Panc1 (cell line): ENCODE measurements at regions not wholly inside any gene's neighbourhood (a gene's known extent, or its start where the extent isn't known, plus 50 kb on each side); places are given as distances from the start of the nearest gene placed in this dataset.

ENCODE experiments used
- ATAC-seq: fragments of 200-7000 bp; cut with Tn5 transposase; 2 replicates; pipeline ENCODE4 v1.9.1; 2020; ENCODE audit warnings: mild to moderate bottlenecking, moderate library complexity
- BruUV-seq: library from RNA; stranded (reverse); fragments of 400-500 nt; replicated peaks from 2 replicates; lab custom pipeline; 2021; lab: Mats Ljungman, UMichigan
- CTCF ChIA-PET: fragments of 300-600 bp; sonication (Branson Sonifier 250); formaldehyde crosslinking; loops from one replicate; lab custom pipeline; 2022; ENCODE audit warnings: antibody characterized with exemption; lab: Charles Lee
- POLR2A ChIA-PET: fragments of 300-600 bp; sonication (Branson Sonifier 250); formaldehyde crosslinking; loops from one replicate; lab custom pipeline; 2022; ENCODE audit warnings: antibody characterized with exemption; lab: Charles Lee
- DNase-seq: peaks from one replicate; pipeline ENCODE4 v3.0.0-alpha.2; 2010; ENCODE audit warnings: low read depth, low spot score
- H3K27ac ChIP-seq: 2 replicates; pipeline ENCODE4 v1.5.1; 2011; ENCODE audit warnings: mild to moderate bottlenecking, low read length, inconsistent platforms
- H3K27me3 ChIP-seq: fragments of 200-500 bp; sonication (Bioruptor generic); 2 replicates; pipeline ENCODE4 v1.6.0; 2014; ENCODE audit warnings: low read length, inconsistent platforms; ENCODE audit not compliant: control insufficient read depth, insufficient read depth
- H3K36me3 ChIP-seq: fragments of 200-500 bp; sonication (Bioruptor generic); 2 replicates; pipeline ENCODE4 v1.5.1; 2014; ENCODE audit warnings: inconsistent platforms, mild to moderate bottlenecking, low read length, moderate library complexity; ENCODE audit not compliant: control insufficient read depth, insufficient read depth
- H3K4me1 ChIP-seq: 2 replicates; pipeline ENCODE4 v1.5.1; 2011; ENCODE audit warnings: inconsistent platforms, mild to moderate bottlenecking, low read length, moderate library complexity; ENCODE audit not compliant: control insufficient read depth, insufficient read depth
- H3K4me3 ChIP-seq, 2 experiments: 2 replicates each; pipeline ENCODE4 v1.5.1; 2011 to 2012; ENCODE audit warnings: low read depth in 2 of 2, low read length in 2 of 2, mild to moderate bottlenecking in 2 of 2, inconsistent platforms in 1 of 2, moderate library complexity in 1 of 2
- H3K9me3 ChIP-seq: fragments of 200-500 bp; sonication (Bioruptor generic); 2 replicates; pipeline ENCODE4 v1.5.1; 2014; ENCODE audit warnings: low read depth, mild to moderate bottlenecking, inconsistent platforms, low read length, moderate library complexity; ENCODE audit not compliant: control insufficient read depth, insufficient read depth
- POLR2AphosphoS5 ChIP-seq: IDR thresholded peaks from 2 replicates; pipeline ENCODE4 v1.6.1; 2012; ENCODE audit warnings: mild to moderate bottlenecking, low read depth, low read length, moderate library complexity
- SIN3A ChIP-seq: IDR thresholded peaks from 2 replicates; pipeline ENCODE4 v1.6.1; 2012; ENCODE audit warnings: low read depth, mild to moderate bottlenecking, low read length, moderate library complexity, borderline replicate concordance; ENCODE audit not compliant: insufficient read depth
- TCF7L2 ChIP-seq: IDR thresholded peaks from 2 replicates; pipeline ENCODE4 v1.6.1; 2011; ENCODE audit warnings: mild to moderate bottlenecking, low read depth, low read length, inconsistent platforms
- in situ Hi-C: cut with HindIII; loops from 2 replicates; pipeline ENCODE4 v1.10.0; 2016; ENCODE audit warnings: low sequenced_read_pairs, low pct_unique_long_range_greater_than_20kb
- intact Hi-C: fragments of 100-400 bp; cut with micrococcal nuclease; formaldehyde crosslinking; loops from one replicate; pipeline ENCODE4 v1.10.0; 2022; ENCODE audit not compliant: unreplicated experiment
- TF ChIP-seq, protein P1 (sequence below): fragments of 450-650 bp; IDR thresholded peaks from 2 replicates; pipeline ENCODE4 v1.5.1; 2017; ENCODE audit warnings: mild to moderate bottlenecking
- TF ChIP-seq, protein P2 (sequence below), 2 experiments: IDR thresholded peaks; 2 replicates each; pipeline ENCODE4 v1.6.1; 2011 to 2012; ENCODE audit warnings: low read depth in 2 of 2, control low read depth in 1 of 2, low read length in 1 of 2, mild to moderate bottlenecking in 1 of 2, moderate library complexity in 1 of 2; ENCODE audit not compliant: insufficient read depth in 1 of 2

DNA sequence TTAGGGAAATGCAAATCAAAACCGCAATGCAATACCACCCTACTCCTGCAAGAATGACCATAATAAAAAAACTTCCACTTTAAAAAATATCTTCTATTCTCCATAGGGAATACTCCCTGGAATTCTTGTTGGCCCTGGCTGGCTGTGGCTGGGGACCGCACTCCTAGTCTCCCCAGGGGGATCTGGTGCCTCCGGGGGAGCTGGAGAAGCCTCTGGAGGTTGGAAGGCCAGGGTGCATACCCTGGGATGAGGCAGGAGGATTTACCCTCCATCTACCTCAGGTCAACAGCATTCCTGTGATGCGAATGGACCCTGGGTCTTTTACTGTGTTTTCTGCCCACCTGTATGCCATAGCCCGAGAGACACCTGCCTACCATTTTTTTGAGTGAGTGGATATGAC, 120.0 kb upstream of the ZNF536 start:
- H3K9me3 ChIP-seq: no peaks in the 10 kb centered on the region
- H3K27me3 ChIP-seq: peaks cover 55% of the 10 kb centered on the region
- intact Hi-C loops (no loop called here), in situ Hi-C loops (no loop called here)
- ATAC-seq: no peak
- ChIA-PET POLR2A (no interaction called here), CTCF (no interaction called here)
- BruUV-seq: no TSS peak
- no peaks in the 10 kb centered on the region for H3K4me1 ChIP-seq
- TF ChIP-seq POLR2AphosphoS5 (no peak), SIN3A (no peak), TCF7L2 (no peak)
- TF ChIP-seq, protein P1, sequence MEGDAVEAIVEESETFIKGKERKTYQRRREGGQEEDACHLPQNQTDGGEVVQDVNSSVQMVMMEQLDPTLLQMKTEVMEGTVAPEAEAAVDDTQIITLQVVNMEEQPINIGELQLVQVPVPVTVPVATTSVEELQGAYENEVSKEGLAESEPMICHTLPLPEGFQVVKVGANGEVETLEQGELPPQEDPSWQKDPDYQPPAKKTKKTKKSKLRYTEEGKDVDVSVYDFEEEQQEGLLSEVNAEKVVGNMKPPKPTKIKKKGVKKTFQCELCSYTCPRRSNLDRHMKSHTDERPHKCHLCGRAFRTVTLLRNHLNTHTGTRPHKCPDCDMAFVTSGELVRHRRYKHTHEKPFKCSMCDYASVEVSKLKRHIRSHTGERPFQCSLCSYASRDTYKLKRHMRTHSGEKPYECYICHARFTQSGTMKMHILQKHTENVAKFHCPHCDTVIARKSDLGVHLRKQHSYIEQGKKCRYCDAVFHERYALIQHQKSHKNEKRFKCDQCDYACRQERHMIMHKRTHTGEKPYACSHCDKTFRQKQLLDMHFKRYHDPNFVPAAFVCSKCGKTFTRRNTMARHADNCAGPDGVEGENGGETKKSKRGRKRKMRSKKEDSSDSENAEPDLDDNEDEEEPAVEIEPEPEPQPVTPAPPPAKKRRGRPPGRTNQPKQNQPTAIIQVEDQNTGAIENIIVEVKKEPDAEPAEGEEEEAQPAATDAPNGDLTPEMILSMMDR: no peak
- TF ChIP-seq, protein P2, sequence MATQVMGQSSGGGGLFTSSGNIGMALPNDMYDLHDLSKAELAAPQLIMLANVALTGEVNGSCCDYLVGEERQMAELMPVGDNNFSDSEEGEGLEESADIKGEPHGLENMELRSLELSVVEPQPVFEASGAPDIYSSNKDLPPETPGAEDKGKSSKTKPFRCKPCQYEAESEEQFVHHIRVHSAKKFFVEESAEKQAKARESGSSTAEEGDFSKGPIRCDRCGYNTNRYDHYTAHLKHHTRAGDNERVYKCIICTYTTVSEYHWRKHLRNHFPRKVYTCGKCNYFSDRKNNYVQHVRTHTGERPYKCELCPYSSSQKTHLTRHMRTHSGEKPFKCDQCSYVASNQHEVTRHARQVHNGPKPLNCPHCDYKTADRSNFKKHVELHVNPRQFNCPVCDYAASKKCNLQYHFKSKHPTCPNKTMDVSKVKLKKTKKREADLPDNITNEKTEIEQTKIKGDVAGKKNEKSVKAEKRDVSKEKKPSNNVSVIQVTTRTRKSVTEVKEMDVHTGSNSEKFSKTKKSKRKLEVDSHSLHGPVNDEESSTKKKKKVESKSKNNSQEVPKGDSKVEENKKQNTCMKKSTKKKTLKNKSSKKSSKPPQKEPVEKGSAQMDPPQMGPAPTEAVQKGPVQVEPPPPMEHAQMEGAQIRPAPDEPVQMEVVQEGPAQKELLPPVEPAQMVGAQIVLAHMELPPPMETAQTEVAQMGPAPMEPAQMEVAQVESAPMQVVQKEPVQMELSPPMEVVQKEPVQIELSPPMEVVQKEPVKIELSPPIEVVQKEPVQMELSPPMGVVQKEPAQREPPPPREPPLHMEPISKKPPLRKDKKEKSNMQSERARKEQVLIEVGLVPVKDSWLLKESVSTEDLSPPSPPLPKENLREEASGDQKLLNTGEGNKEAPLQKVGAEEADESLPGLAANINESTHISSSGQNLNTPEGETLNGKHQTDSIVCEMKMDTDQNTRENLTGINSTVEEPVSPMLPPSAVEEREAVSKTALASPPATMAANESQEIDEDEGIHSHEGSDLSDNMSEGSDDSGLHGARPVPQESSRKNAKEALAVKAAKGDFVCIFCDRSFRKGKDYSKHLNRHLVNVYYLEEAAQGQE (IDR thresholded peaks at IDR 0.05; ENCODE audit: insufficient read depth in 1 of 2, low read depth in 2 of 2, low read length in 1 of 2): no peak
- H3K27ac ChIP-seq: no peak overlapping the region
- DNase-seq: no peak
- H3K36me3 ChIP-seq: no peaks in the 10 kb centered on the region
- H3K4me3 ChIP-seq: no peak overlapping the region

DNA sequence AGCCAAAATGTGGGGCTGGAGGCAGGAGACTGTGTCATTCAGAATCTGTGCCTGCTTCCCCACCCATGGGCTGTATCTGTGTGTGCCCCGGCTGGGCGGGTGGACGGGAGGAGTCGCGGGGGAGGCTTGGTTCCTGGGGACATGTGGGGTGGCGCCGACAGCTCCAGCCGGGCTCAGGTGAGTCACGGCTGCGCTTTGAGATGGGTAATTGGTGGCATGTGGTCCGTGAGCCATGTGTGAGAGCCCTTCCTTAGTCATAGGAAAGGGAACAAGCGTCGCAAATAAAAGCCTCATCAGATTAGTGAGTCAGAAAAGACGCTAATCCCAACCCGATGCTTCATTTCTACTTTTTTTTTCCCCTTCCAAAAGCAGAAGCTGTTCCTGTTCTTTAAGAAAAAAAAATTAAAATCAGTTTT, 118.6 kb upstream of the ZNF536 start:
- CTCF ChIA-PET: interaction anchor here (0.5 kb wide), 1 partner anchor 366 kb away, joined by 3 read pairs; no protein-coding TSS in a partner anchor

More for the DNA sequence above, 118.6 kb upstream of the ZNF536 start:
- TF ChIP-seq, protein P1: no peak
- TF ChIP-seq POLR2AphosphoS5: no peak
- TF ChIP-seq, protein P2 (IDR thresholded peaks at IDR 0.05; ENCODE audit: insufficient read depth in 1 of 2, low read depth in 2 of 2, low read length in 1 of 2): no peak
- TF ChIP-seq TCF7L2: no peak
- no peak for TF ChIP-seq SIN3A
- in situ Hi-C loops (no loop called here), intact Hi-C loops (no loop called here)
- Histone ChIP-seq H3K4me3 (no peak overlapping the region), H3K9me3 (no peaks in the 10 kb centered on the region), H3K4me1 (no peaks in the 10 kb centered on the region), H3K36me3 (no peaks in the 10 kb centered on the region), H3K27ac (no peak overlapping the region), H3K27me3 (peaks cover 59% of the 10 kb centered on the region)
- DNase-seq: no peak
- BruUV-seq: no TSS peak
- POLR2A ChIA-PET: no interaction called here
- no peak for ATAC-seq
